ENCODE measurements at regions not wholly inside any gene's neighbourhood (a gene's known extent, or its start where the extent isn't known, plus 50 kb on each side); places are given as distances from the start of the nearest gene placed in this dataset.

DNA sequence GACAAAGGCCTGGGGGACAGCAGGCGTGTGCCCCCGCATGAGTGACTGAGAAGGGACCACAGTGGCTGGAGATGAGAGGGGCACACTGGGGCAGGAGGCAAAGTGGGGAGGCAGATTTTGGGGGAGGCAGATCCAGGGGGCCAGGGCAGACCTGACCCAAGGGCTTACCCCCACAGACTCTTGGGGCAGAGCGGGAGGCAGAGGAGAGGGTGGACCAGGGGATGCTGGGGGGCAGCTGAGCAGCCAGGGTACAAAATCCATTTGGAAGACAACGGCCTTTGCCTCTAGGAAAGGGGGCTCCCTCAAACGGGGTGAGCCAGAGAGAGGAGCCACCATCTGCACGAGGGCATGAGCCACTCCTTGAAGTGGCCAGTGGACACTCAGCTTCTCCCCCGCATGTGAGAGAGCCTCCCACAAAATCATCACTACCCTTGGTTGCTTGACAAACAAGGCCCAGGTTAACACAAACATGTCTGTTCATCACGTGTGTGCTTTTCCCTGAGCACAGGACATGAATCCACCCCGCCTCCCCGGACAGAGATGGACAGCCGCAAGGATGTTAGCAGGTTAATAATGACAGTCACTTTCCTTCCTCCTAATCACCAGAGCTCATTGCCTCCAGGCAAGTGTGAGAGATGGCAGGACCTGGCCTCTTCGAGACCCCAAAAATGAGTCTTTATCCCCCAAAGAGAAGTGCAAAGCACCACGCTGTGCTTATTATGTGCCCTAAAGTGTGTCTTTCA lies 72.0 kb upstream of the RAB6C start:
- H3K4me3 ChIP-seq: no peak overlapping the region
- ATAC-seq: no peak
- no peak overlapping the region for H3K9ac ChIP-seq (ENCODE audit: insufficient read depth in 1 of 2, low read depth in 2 of 2, low read length in 2 of 2)
- no peak overlapping the region for H3K27ac ChIP-seq (ENCODE audit: extremely low read depth, low read depth, low read length)
- ChIA-PET POLR2A (no interaction called here), CTCF (ENCODE audit: low intra/inter-chr PET ratio) (no interaction called here)
- no peak for DNase-seq (ENCODE audit: extremely low read depth in 1 of 4, low spot score in 3 of 4)
- FAIRE-seq: no peak
- peaks cover 5 to 79% of the 10 kb centered on the region in 2 experiments; a peak in 3 of 5 replicates for H3K27me3 ChIP-seq (ENCODE audit: control insufficient read depth in 2 of 2, insufficient read depth in 2 of 2, low read length in 2 of 2)
- no peak overlapping the region for H3K4me2 ChIP-seq (ENCODE audit: insufficient read depth, low read length)
- H4K20me1 ChIP-seq (replicated peaks; ENCODE audit: control insufficient read depth, insufficient read depth, low read length): 0 out of 2 replicates have a peak, but pooled peaks cover 6% of the 10 kb centered on the region
- no peaks in the 10 kb centered on the region for H3K9me1 ChIP-seq (ENCODE audit: control insufficient read depth, insufficient read depth, low read length)
- WGBS (ENCODE audit: insufficient coverage, low coverage, missing lambda C conversion rate): 0% methylated on average over 12 of the region's 13 CpGs
- H3K4me1 ChIP-seq (replicated peaks in 1 of 2; ENCODE audit: control insufficient read depth in 2 of 2, insufficient read depth in 2 of 2, low read length in 2 of 2): no peaks in the 10 kb centered on the region
- intact Hi-C loops (cut with micrococcal nuclease) (no loop called here), in situ Hi-C loops (cut with MboI) (no loop called here)
- TF ChIP-seq, protein P1, sequence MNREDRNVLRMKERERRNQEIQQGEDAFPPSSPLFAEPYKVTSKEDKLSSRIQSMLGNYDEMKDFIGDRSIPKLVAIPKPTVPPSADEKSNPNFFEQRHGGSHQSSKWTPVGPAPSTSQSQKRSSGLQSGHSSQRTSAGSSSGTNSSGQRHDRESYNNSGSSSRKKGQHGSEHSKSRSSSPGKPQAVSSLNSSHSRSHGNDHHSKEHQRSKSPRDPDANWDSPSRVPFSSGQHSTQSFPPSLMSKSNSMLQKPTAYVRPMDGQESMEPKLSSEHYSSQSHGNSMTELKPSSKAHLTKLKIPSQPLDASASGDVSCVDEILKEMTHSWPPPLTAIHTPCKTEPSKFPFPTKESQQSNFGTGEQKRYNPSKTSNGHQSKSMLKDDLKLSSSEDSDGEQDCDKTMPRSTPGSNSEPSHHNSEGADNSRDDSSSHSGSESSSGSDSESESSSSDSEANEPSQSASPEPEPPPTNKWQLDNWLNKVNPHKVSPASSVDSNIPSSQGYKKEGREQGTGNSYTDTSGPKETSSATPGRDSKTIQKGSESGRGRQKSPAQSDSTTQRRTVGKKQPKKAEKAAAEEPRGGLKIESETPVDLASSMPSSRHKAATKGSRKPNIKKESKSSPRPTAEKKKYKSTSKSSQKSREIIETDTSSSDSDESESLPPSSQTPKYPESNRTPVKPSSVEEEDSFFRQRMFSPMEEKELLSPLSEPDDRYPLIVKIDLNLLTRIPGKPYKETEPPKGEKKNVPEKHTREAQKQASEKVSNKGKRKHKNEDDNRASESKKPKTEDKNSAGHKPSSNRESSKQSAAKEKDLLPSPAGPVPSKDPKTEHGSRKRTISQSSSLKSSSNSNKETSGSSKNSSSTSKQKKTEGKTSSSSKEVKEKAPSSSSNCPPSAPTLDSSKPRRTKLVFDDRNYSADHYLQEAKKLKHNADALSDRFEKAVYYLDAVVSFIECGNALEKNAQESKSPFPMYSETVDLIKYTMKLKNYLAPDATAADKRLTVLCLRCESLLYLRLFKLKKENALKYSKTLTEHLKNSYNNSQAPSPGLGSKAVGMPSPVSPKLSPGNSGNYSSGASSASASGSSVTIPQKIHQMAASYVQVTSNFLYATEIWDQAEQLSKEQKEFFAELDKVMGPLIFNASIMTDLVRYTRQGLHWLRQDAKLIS (CRISPR knock-in tag; IDR thresholded peaks at IDR 0.05): no peak
- TF ChIP-seq, protein P2, sequence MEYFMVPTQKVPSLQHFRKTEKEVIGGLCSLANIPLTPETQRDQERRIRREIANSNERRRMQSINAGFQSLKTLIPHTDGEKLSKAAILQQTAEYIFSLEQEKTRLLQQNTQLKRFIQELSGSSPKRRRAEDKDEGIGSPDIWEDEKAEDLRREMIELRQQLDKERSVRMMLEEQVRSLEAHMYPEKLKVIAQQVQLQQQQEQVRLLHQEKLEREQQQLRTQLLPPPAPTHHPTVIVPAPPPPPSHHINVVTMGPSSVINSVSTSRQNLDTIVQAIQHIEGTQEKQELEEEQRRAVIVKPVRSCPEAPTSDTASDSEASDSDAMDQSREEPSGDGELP (CRISPR knock-in tag; IDR thresholded peaks at IDR 0.05; ENCODE audit: borderline replicate concordance): no peak
- no peak for TF ChIP-seq ZNF143 (CRISPR knock-in tag; IDR thresholded peaks at IDR 0.05)
- no peaks in the 10 kb centered on the region for H3K9me3 ChIP-seq (replicated peaks; ENCODE audit: control insufficient read depth, insufficient read depth, low read depth, low read length)
- H2AFZ ChIP-seq (ENCODE audit: low read depth, low read length): no peak overlapping the region
- no peaks in the 10 kb centered on the region for H3K36me3 ChIP-seq (ENCODE audit: control insufficient read depth, insufficient read depth, low read length)
- no peaks in the 10 kb centered on the region for H3K79me2 ChIP-seq (ENCODE audit: control insufficient read depth, insufficient read depth, low read length)
- no TSS peak for BruUV-seq (replicated peaks)
